Activated naive CD8-positive, alpha-beta T cell treated with anti-CD3 and anti-CD28 coated beads, Interleukin-2, amount 50 U/mL, for 16 hours (primary cell): ENCODE measurements at regions not wholly inside any gene's neighbourhood (a gene's known extent, or its start where the extent isn't known, plus 50 kb on each side); places are given as distances from the start of the nearest gene placed in this dataset.

Experiments
- DNase-seq: peaks from one replicate; pipeline ENCODE4 v3.0.0-alpha.2; 2020; ENCODE audit warnings: low read depth, low spot score

DNA sequence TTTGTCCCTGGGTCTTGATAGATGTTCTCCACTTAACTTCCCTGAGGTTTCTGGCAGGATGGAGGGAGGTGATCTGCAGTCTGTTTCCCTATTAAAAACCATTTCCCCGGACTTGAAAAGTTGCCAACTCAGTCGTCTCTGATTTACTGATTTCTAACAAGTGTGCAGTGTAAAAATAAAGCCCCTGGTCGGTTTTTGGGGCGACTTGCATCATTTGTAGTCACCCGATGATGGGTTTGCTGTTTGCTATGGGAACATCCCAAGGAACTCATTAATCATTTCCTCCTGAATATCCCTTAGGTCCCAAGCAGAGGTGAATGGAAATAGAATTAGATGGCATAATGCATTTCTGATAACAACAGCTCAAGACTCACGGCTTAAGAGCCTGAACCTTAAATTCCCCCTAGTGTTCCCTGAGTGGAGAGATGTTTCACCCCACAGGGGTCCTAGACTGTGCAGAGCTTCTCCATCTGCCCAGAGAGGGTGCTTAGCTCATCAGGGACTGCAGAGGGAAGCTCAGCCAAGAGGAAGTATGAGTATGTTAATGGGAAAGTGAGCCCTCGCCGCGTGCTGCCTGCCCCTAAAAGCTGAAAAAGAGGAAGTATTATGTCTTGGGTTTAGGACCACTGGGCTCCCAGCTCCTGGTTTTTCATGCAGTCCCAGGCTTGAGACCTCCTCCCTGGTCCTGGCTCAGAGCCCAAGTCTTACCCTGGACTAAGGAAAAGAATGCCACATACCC is 115.1 kb upstream of the DAP start:
- no peak for DNase-seq

DNA sequence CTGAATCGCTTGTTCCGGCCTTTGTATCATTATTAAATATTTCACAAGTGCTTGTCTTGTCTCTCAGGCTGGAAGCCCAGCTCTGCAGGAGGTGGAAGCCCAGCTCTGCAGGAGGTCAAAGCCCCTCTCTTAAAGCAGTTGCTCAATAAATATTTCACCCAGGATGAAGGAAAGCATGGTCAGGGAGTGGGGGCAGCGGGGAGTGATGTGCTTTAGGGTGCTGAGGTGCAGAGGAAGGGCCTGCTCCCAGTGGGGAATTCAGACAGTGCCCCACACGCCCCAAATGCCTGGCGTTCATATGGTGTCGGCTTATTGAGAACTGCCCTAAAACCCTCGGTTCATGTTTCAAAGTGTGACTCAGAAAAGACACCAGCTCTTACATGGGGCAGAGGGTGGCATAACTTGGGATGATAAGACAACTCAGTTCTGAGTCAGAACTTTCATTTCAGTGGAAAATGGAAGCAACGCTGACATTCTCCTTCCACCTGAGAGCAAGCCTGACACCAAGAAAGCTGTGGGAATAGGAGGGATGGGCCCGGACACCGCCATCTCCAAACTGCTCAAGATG is 114.3 kb upstream of the DAP start:
- no peak for DNase-seq

DNA sequence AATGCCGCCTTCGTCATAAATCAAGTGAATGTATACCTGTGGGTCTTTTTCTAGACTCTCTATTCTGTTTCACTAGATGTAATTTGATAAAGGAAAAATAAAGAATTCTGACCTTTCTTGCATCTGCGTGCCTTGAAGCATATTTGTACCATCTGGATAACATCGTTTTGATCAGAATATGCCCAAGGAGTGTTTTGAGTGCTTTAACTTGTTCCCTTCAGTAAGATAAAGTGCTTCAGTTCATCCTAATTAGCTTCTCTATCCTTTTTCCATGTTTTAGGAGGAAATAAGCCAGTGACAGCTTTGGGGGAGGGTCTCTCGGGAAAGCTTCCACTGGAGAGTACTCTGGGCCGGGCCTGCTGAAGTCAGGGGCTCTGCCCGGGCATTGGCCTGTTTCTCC is 113.5 kb upstream of the DAP start:
- DNase-seq: no peak

DNA sequence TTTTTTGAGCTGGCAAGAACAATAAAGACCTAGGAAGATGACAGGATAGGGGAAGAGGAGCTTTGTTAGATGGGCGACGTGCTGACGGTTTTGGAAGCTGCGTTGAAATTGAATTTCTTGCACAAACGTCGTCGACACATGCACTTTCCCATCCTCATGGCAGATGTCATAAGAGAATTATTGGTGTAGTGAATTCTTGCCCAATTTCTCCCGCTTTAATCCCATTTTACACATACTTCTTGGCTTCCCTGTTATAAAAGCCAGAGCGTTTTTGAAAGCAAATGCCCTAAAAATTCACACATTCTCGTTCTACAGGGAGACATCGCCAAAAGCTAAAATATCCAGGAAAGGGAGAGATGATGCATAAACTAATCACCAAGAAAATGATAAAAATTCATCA is 109.8 kb upstream of the DAP start:
- DNase-seq: no peak

DNA sequence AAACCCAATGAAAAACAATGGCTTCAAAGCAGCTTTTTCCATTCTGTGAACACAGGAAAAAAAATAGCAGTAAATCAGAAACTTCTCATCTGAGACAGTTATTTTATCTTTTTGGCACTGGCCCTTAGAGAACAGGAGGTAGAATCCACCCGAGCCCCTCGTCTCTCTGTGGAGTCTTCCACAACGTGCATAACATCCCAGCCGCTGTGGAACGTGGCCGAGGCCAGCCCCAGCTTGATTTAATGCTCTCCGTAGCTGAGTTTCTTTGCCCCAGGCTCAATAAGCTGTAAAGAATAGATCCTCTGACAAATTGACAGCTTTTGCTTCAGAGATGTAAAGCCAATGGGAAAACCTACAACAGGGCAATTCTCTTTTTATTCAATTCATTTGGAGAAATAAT is 107.9 kb upstream of the DAP start:
- DNase-seq: no peak

DNA sequence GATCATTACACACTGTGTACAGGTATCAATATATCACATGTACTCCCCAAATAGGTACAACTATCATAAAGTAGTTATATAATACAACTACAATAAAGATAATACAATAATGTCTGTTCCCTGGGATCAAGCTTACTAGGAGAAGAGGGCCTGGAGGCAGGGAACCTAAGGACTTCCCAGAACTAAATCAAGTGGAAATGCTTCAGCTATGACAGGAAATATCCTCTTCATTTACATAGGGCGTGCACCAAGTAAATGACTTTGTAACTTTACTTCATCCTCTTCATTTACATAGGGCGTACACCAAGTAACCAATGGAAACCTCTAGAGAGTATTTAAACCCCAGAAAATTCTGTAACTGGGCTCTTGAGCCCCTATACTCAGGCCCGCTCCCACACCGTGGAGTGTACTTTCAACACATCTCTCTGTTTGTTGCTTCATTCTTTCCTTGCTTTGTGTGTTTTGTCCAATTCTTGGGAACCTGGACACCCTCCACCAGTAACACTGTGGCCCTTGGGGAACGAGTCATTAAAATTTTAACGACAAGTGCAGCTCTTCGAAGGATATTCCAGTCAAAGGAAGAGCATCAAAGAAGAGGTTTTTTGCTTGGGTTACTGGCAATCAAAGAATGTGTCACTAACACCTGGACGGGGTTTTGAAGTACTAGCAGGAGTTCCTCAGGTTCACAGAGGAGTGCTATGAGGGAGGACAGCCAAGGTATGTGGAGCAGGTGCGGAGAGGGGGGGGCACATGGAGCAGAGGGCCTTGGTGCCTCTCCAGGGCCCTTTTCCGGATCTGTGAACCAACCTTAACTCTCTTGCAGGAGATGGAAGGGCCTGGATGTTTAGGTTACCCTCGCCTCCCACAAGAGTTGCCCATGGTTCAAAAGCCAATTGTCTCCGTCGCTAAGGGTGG is 106.6 kb upstream of the DAP start:
- DNase-seq: no peak

DNA sequence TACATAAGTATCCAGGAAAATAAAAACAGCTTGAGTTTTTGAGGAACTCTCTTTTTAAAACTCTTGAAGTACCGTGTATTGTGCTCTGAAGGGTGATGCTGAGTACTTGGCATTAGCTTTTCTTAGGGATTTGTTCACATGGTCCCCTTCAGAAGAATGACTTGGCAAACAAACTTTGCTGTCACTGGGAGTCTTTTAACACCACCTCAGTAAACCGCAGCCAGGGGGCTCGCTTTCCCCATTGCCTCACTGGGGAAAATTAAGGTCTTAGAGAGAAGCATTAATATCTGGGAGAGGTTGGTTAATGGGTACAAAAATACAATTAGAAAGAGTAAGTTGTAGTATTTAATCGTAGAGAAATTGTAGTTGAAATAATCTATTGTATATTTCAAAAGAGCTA is 105.9 kb upstream of the DAP start:
- no peak for DNase-seq

DNA sequence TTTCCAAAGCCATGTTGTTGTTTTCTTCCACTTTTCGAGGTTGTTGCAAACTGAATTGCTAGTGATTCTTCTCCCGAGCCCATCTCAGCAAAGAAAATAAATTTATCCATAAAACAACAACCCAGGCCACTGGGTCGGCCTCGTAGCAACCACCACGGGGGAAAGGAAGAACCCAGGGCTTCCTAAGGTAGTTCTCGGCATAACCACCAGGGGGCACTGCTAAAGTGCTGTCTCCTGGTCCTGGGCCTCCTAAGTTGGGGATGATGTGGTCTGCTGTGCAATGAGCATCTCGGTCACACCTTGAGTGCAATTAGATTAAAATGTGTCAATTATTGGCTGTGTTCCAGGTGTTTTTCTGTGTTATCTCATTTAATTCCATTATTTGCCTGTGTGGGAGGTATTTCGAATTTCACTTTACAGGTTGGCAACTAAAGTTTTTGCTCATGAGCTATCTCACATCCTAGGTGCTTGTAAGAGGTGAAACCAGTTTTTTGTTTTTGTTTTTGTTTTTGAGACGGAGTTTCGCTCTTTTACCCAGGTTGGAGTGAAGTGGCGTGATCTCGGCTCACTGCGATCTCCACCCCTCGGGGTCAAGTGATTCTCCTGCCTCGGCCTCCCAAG is 102.8 kb upstream of the DAP start:
- DNase-seq: peak; percentile 13

DNA sequence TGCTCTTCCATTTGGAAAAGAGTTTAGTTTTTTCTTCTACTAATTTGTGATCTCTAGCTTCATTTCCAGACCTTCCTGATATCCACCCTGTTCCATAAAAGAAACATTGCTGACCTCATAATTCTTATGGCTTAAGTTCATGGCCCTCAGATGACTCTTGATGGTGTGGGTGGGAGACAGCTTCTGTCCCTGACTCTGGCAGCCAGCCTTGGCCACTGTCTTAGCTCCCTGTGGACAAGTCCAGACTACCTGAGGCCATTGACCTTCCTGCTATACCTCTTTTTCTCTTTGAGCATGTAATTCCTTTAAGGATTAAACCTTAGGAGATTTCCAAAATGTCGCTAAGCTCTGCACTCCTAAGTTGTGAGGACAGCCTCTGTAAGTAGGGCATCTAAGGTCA is 101.1 kb upstream of the DAP start:
- DNase-seq: no peak

DNA sequence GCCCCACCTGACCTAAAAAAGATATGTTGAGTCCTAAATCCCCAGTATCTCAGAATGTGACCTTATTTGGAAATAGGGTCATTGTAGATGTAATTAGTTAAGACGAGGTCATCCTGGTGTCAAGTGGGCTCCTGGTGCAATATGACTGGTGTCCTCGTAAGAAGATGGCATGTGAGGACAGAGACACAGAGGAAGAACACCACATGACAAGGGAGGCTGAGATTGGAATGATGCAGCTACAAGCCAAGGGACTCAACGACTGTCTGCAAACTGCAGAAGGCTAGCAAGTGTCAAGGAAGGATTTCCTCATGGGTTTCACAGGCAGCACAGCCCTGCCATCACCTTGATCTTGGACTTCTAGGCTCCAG is 100.4 kb upstream of the DAP start:
- no peak for DNase-seq

DNA sequence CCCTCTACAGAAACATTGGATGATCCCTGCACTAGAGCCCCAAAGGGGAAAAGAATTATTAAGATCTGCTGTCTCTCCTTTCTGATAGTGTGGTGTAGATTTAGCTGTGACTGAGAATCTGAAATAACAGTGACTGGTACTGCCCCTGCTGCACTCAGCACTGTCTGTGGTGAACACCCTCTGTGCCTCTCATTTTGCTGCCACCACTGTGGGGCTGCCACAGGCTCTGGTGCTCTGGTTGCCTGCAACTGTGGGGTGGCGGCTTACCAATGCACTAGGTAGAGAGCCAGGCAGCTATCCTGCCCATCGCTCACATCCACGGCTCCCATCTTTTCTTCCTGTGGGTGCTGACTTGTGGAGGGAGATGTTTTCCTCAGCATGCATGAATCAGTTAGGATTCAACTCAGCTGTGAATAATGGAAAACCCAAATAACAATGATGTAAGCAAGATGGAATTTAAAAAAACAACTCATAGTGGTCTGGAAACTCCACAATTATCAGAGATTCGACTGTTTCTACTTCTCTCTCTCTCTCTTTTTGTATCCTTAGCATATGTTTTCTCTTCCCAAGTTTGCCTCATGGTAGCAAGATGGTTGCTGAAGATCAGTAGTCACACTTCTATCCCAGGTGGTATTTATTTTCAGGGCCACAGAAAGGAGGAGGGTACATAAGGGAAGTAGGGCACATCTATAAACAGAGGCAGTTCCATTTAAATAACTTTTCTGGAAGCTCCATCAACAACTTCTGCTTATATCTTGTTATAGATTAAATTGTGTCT is 99.8 kb upstream of the DAP start:
- no peak for DNase-seq

DNA sequence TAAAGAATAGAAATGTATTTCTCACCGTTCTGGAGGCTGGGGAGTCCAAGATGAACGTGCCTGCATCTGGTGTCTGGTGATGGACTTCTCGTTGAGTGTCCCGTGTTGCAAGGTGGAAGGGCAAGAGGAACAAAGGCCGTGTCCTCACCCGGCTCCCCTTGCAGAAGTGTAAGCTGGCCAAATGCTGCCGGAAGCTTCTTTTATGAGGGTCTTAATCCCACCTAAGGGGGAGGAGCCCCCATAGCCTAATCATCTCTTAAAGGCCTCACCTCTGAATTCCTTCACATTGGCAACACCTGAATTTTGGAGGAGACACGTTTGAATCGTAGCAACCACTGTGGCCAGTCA is 99.1 kb upstream of the DAP start:
- DNase-seq: no peak

DNA sequence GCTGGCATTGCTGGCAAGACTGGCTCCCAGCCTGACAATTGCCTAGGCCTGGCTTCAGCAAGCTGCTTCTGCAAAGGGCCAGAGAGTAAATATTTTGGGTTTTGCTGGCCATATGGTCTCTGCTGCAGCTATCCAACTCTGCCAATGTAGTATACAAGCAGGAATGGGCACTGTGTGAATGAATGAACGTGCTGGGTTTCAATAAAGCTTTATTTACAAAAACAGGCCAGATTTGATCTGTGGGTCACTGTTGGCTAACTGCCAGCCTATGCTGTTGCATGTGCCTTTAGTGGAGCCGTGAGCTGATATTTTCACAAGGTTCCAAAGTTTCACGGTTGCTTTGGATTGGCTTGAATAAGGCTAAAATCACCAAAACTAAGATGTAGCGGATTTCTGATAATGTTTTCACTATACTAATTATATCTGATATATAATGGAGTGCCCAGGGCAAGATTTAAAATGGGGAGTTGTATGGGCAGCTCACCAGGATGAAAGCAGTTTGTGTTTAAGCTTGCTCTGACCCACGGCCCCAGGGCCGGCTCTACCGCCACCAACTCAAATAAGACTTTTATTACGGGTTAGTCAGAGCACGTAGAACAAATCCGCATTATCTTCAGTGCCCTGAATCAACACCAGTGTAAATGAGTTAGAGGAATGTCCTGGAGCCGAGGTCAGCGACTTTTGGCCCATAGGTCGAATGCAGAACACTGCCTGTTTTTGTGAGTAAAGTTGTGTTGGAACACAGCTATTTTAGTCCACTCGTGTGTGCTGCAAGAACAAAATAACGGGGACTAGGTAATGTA is 98.6 kb upstream of the DAP start:
- no peak for DNase-seq

DNA sequence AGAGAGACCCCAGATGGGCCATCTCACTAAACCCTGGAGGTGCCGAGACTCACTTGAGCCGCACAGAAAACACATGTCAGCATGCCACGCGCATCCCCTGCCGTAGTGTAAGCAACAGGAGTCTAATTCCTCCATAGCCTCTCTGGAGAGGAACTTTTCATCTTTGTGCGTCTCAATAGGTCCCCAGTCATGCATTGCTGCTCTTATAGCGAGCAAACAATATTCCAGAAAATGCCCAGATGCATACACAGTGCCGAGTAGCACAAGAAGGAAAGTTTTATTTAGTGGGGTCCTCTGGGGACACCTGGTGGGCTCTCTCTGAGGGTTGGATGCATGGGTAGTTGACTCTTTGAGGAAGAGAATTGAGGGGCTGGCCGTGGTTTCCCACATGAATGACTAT is 97.9 kb upstream of the DAP start:
- DNase-seq: no peak

DNA sequence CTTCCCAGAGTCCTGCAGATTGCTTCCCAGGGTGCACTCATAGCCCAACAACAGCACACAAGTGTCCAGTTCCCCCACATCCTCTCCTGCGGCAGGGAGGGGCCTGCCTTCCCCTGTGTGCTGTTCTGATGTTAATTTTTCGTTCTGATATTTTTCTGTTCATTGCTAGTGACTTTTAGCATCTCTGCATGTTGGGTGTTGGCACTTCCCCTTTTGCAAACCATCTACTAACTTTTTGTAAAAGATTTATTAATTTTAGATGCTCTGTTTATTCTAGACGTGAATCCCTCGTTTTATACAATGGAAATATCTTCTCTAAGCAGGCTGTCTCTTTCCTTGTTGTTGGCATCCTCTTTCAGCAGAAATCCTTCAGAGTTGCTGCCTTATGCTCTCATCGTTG is 97.3 kb upstream of the DAP start:
- no peak for DNase-seq

DNA sequence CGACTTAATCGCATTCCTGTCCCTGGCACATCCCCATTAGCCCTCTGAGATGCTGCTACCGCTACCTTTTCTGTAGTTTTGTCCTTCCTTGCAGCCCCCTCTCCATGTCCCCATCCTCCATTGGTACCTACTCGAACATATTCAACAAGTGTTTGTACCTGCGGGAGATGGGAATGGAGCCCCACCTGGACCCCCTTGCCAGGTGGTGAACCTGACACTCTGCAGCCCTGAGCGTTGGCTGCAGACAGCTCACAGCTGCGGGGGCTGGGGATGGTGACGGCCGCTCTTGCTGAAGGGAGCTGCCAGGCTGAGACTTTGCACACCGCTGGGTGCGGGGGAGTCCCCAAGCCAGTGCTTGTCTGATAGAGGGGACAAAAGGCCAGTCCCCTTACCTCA is 96.3 kb upstream of the DAP start:
- DNase-seq: no peak

DNA sequence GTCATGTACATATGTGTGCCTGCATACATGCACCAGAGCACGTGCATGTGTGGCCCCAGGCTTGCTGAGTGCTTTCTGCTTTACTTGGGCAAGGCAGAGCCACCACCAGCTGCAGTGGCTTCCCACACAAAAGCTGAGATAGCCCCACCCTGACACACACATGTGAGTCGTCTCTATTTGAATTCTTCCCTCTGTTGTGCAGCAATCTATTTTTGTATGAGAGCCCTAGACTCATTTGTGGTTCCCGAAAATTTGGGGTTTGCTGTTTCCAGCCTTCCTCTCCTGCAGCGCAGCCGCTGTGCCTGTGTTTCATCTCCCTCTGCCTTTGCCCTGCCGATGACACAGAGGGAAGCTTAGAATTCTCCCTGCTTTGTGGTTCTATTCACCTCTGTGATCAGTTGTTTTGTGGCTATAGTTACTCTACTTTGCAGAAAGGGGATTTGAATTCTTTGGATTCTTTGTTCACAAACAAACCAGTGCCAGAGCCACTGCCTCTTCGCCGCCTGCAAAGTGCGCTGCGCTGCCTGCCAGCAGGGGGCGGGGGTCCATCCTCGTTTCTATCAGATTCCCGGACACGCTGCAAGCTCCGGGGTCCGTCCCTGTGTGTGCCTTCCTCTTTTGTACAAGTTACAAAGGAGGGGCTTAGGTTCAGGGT is 95.8 kb upstream of the DAP start:
- DNase-seq: no peak

DNA sequence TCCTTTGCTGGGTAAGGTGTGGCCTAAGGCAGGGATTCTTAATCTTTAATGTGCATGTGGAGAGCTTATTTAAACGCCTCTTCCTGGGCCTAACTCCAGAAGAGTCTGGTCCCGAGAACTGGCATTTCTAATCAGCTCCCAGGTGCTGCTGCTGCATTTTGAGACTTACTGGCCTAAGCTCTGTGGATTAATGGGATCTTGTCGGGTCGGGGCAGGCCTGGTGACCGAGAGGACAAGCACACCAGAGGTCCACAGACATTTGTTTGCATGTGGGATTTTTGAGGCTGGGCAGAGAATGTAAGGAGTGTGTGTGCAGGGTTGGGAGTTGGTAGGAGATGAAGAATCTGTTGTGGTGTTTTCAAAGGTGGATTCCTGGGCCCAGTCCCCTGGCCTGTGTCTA is 95.0 kb upstream of the DAP start:
- no peak for DNase-seq

DNA sequence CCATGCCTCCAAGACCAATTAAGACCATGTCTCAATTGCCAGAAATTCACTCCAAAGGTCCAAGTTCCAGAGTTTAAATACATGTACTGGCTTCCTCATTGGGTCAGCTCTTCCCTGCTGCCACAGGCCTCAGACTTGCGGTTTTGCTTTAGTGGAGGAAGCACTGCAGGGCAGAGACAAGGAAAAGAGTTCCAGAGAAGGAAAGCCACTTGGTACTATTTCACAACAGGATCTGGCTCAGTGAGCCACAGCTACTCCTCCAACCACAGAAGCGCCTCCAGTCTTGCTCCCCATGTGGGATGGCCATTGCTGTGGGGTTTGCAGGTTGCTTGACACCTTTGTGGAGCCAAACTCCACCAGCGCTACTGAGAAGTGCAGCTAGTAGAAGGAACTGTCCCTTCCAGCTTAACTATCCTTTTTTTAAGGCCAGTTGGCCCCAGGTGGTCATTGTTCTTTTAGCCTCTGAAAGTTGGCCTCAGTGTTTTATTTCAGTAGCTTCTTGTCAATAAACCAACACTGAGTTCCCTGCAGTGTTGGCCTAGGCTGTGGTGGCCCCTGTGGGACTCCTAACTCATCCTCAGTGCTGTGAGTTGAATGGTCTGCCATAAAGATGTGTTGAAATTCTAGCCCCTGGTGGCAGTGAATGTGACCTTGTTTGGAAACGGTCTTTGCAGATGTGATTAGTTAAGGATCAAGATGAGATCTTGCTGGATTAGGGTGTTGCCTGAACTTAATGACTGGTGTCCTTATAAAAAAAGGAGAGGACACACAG is 93.7 kb upstream of the DAP start:
- no peak for DNase-seq

DNA sequence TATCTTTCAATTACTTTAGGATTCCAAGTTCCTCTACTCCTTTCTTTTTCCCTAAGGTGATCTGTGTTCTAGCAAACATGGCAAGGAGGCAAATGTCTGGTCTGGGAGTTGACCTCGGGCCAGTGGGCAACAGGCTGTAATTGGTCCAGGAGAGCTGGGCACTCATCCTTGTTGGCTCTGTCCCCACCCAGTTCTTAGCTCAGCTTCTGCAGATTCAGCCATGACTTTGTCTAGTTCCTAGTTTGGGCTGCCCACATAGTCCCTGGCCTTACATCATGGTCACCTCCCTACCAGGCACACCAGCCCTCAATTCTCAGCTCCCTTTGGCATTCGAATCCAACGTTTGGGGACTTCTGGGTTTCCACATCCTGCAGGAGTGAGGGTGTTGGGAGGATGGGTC is 92.1 kb upstream of the DAP start:
- DNase-seq: no peak
